GM12878 (cell line): ENCODE measurements at regions not wholly inside any gene's neighbourhood (a gene's known extent, or its start where the extent isn't known, plus 50 kb on each side); places are given as distances from the start of the nearest gene placed in this dataset.

Source experiments
- ATAC-seq: fragments of 200-7000 bp; cut with Tn5 transposase; 3 replicates; pipeline ENCODE4 v1.9.1; 2020; ENCODE audit warnings: mild to moderate bottlenecking, moderate library complexity
- BruUV-seq: library from RNA; stranded (reverse); fragments of 400-500 nt; replicated peaks from 2 replicates; lab custom pipeline; 2021; lab: Mats Ljungman, UMichigan
- CTCF ChIA-PET: fragments of 300-600 bp; sonication (Branson Sonifier 250); formaldehyde crosslinking; extraction: SDS; loops from one replicate; lab custom pipeline; 2021; ENCODE audit warnings: inconsistent platforms; lab: Yijun Ruan, JAX
- POLR2A ChIA-PET: fragments of 350-600 bp; formaldehyde crosslinking; extraction: SDS; loops from one replicate; lab custom pipeline; 2021; ENCODE audit warnings: inconsistent platforms; lab: Charles Lee
- RAD21 ChIA-PET: fragments of 300-600 bp; sonication (Branson Sonifier 250); formaldehyde crosslinking; loops from one replicate; lab custom pipeline; 2023; ENCODE audit warnings: antibody characterized with exemption; ENCODE audit not compliant: unreplicated experiment; lab: Charles Lee
- SMC1A ChIA-PET: fragments of 300-600 bp; sonication (Branson Sonifier 250); formaldehyde crosslinking; loops from one replicate; lab custom pipeline; 2023; ENCODE audit not compliant: unreplicated experiment, uncharacterized antibody; lab: Charles Lee
- DNase-seq: peaks from one replicate; pipeline ENCODE4 v3.0.0-alpha.2; 2011; ENCODE audit warnings: low read depth, low spot score
- FAIRE-seq: peaks from 3 replicates; lab custom pipeline; 2011; peaks lifted over from hg19 to GRCh38; lab: Jason Lieb, UNC
- H2AFZ ChIP-seq: 2 replicates; pipeline ENCODE4 v1.6.0; 2011; ENCODE audit warnings: low read depth, low read length, control low read depth; ENCODE audit not compliant: control insufficient read depth
- H3K27ac ChIP-seq: 2 replicates; pipeline ENCODE4 v1.5.1; 2011; ENCODE audit warnings: control low read depth; ENCODE audit not compliant: control insufficient read depth, insufficient read depth
- H3K27me3 ChIP-seq, 2 experiments: replicated peaks in 1 of 2; 2 replicates each; pipeline versions ENCODE4 v1.6.0 to v1.6.1; 2011; ENCODE audit warnings: low read length in 1 of 2; ENCODE audit not compliant: control insufficient read depth in 2 of 2, insufficient read depth in 2 of 2
- H3K36me3 ChIP-seq, 2 experiments: 2 replicates each; pipeline ENCODE4 v1.5.1; 2011; ENCODE audit warnings: low read length in 1 of 2; ENCODE audit not compliant: control insufficient read depth in 2 of 2, insufficient read depth in 2 of 2
- H3K4me1 ChIP-seq: 2 replicates; pipeline ENCODE4 v1.6.1; 2011; ENCODE audit warnings: mild to moderate bottlenecking, low read length, moderate library complexity, mixed read lengths; ENCODE audit not compliant: control insufficient read depth, insufficient read depth
- H3K4me2 ChIP-seq: 2 replicates; pipeline ENCODE4 v1.6.0; 2011; ENCODE audit warnings: control low read depth; ENCODE audit not compliant: control insufficient read depth, insufficient read depth
- H3K4me3 ChIP-seq: fragments of 200-600 bp; sonication (generic); 2 replicates; pipeline ENCODE4 v1.5.1; 2016
- H3K79me2 ChIP-seq: 2 replicates; pipeline ENCODE4 v1.6.0; 2011; ENCODE audit warnings: low read length; ENCODE audit not compliant: control insufficient read depth, insufficient read depth
- H3K9ac ChIP-seq: 2 replicates; pipeline ENCODE4 v1.8.0; 2011; ENCODE audit warnings: low read length, control low read depth, mixed read lengths; ENCODE audit not compliant: control insufficient read depth, insufficient read depth
- H3K9me3 ChIP-seq: replicated peaks from 3 replicates; pipeline ENCODE4 v1.5.1; 2011; ENCODE audit warnings: mild to moderate bottlenecking, low read length; ENCODE audit not compliant: control insufficient read depth, insufficient read depth
- H4K20me1 ChIP-seq: 2 replicates; pipeline ENCODE4 v1.6.0; 2011; ENCODE audit not compliant: control insufficient read depth, insufficient read depth
- ATF2 ChIP-seq: IDR thresholded peaks from 2 replicates; pipeline ENCODE4 v1.6.1; 2012; ENCODE audit warnings: low read length, inconsistent platforms
- BMI1 ChIP-seq: fragments of 450-650 bp; IDR thresholded peaks from 2 replicates; pipeline ENCODE4 v1.6.1; 2016; ENCODE audit warnings: mild to moderate bottlenecking, moderate library complexity, borderline replicate concordance
- CEBPB ChIP-seq, 2 experiments: fragments of 150-350 bp in 1 of 2; IDR thresholded peaks; 2 replicates each; pipeline ENCODE4 v1.6.1; 2012 to 2014; ENCODE audit warnings: low read depth in 2 of 2, low read length in 2 of 2, borderline replicate concordance in 1 of 2, inconsistent platforms in 1 of 2
- IKZF1 ChIP-seq: fragments of 450-650 bp; conservative IDR thresholded peaks from 2 replicates; pipeline ENCODE4 v1.6.1; 2017; ENCODE audit warnings: antibody characterized with exemption, mild to moderate bottlenecking
- NFYB ChIP-seq: IDR thresholded peaks from 2 replicates; pipeline ENCODE4 v1.6.1; 2011; ENCODE audit warnings: low read depth, mild to moderate bottlenecking, low read length, improper control_type of control experiment, moderate library complexity; ENCODE audit not compliant: insufficient read depth
- POLR2AphosphoS5 ChIP-seq: IDR thresholded peaks from 2 replicates; pipeline ENCODE4 v1.6.1; 2011; ENCODE audit warnings: mild to moderate bottlenecking, low read length, inconsistent platforms
- RUNX3 ChIP-seq: IDR thresholded peaks from 2 replicates; pipeline ENCODE4 v1.6.1; 2012; ENCODE audit warnings: low read length, inconsistent platforms
- SMAD5 ChIP-seq: IDR thresholded peaks from 2 replicates; pipeline ENCODE4 v1.6.1; 2016; ENCODE audit warnings: antibody characterized with exemption, low read depth
- SUPT20H ChIP-seq: IDR thresholded peaks from 2 replicates; pipeline ENCODE4 v1.6.1; 2011; ENCODE audit warnings: low read depth, mild to moderate bottlenecking, low read length, moderate library complexity, borderline replicate concordance; ENCODE audit not compliant: control insufficient read depth
- TARDBP ChIP-seq: IDR thresholded peaks from 2 replicates; pipeline ENCODE4 v1.6.1; 2016; ENCODE audit warnings: borderline replicate concordance
- TBL1XR1 ChIP-seq: IDR thresholded peaks from 2 replicates; pipeline ENCODE4 v1.6.1; 2012; ENCODE audit warnings: low read depth, low read length, improper control_type of control experiment
- ZNF207 ChIP-seq: fragments of 450-650 bp; IDR thresholded peaks from 2 replicates; pipeline ENCODE4 v1.6.1; 2014; ENCODE audit warnings: antibody characterized with exemption, mild to moderate bottlenecking, borderline replicate concordance
- ZNF384 ChIP-seq: IDR thresholded peaks from 2 replicates; pipeline ENCODE4 v1.6.1; 2012; ENCODE audit warnings: low read depth, mild to moderate bottlenecking, low read length, improper control_type of control experiment, borderline replicate concordance
- WGBS: methylation state at CpG from one replicate; pipeline ENCODE4 v1.1.6; 2016; ENCODE audit warnings: low lambda C conversion rate; ENCODE audit not compliant: insufficient replicate concordance, insufficient coverage; ENCODE audit errors: missing lambda C conversion rate; 5-methylcytosine and 5-hydroxymethylcytosine counted together
- in situ Hi-C: fragments of 300-500 bp; cut with MboI; formaldehyde crosslinking; loops from 9 replicates; pipeline ENCODE4 v1.14.3; 2018; ENCODE audit warnings: mixed read lengths
- intact Hi-C: fragments of 100-400 bp; cut with micrococcal nuclease; formaldehyde crosslinking; loops from one replicate; pipeline ENCODE4 v1.14.2; 2022; ENCODE audit not compliant: unreplicated experiment
- TF ChIP-seq, protein P1 (sequence below): IDR thresholded peaks from 2 replicates; pipeline ENCODE4 v1.6.1; 2012; ENCODE audit warnings: mild to moderate bottlenecking, low read depth, low read length
- TF ChIP-seq, protein P2 (sequence below), 3 experiments: IDR thresholded peaks in 2 of 3; conservative IDR thresholded peaks in 1 of 3; 2 replicates each; pipeline ENCODE4 v1.5.1; 2011; ENCODE audit warnings: low read depth in 3 of 3, low read length in 3 of 3, mild to moderate bottlenecking in 3 of 3, control low read depth in 2 of 3, moderate library complexity in 2 of 3, inconsistent platforms in 1 of 3, mixed read lengths in 1 of 3; ENCODE audit not compliant: control insufficient read depth in 2 of 3, insufficient read depth in 1 of 3; ENCODE audit errors: extremely low read depth in 1 of 3
- TF ChIP-seq, protein P3 (sequence below): fragments of 450-650 bp; IDR thresholded peaks from 2 replicates; pipeline ENCODE4 v1.6.1; 2018; ENCODE audit warnings: borderline replicate concordance, mild to moderate bottlenecking; ENCODE audit not compliant: partially characterized antibody

DNA sequence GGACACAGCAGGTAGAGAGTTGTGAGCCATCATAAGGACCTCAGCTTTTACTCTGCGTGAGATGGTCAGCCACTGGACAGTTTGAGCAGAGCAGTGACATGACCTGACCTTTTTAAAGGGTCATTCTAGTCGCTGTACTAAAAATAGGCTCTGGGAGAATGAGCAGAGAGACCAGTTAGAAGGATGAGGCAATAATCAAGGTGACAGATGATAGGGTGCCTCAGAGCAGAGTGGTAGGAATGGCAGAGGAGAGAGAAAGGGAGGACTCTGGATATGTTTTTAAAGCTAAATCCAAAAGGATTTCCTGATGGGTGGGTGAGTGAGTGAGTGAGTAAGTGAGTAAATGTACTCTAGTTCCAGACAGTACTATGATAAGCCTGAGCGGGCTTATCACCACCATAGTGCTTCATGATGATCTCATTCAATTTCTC lies 83.6 kb upstream of the ARHGAP5 start:
- POLR2A ChIA-PET: no interaction called here

More for the DNA sequence above, 83.6 kb upstream of the ARHGAP5 start:
- ChIA-PET CTCF (interaction anchor here (1.4 to 1.6 kb wide), 2 partner anchors 15 to 257 kb away, joined by 3 read pairs; no protein-coding TSS in a partner anchor), RAD21 (no interaction called here)
- ATAC-seq: no peak
- no peak overlapping the region for H2AFZ ChIP-seq
- no peaks in the 10 kb centered on the region for H4K20me1 ChIP-seq
- H3K4me1 ChIP-seq: no peaks in the 10 kb centered on the region
- in situ Hi-C loops: no loop called here
- TF ChIP-seq SUPT20H (no peak), ZNF384 (no peak), TARDBP (no peak), TBL1XR1 (no peak), CEBPB (IDR thresholded peaks at IDR 0.05; ENCODE audit: borderline replicate concordance in 1 of 2, low read depth in 2 of 2, low read length in 2 of 2) (no peak), SMAD5 (no peak), ZNF207 (no peak), RUNX3 (no peak), POLR2AphosphoS5 (no peak), BMI1 (no peak), ATF2 (no peak), IKZF1 (no peak), NFYB (no peak)
- TF ChIP-seq, protein P1, sequence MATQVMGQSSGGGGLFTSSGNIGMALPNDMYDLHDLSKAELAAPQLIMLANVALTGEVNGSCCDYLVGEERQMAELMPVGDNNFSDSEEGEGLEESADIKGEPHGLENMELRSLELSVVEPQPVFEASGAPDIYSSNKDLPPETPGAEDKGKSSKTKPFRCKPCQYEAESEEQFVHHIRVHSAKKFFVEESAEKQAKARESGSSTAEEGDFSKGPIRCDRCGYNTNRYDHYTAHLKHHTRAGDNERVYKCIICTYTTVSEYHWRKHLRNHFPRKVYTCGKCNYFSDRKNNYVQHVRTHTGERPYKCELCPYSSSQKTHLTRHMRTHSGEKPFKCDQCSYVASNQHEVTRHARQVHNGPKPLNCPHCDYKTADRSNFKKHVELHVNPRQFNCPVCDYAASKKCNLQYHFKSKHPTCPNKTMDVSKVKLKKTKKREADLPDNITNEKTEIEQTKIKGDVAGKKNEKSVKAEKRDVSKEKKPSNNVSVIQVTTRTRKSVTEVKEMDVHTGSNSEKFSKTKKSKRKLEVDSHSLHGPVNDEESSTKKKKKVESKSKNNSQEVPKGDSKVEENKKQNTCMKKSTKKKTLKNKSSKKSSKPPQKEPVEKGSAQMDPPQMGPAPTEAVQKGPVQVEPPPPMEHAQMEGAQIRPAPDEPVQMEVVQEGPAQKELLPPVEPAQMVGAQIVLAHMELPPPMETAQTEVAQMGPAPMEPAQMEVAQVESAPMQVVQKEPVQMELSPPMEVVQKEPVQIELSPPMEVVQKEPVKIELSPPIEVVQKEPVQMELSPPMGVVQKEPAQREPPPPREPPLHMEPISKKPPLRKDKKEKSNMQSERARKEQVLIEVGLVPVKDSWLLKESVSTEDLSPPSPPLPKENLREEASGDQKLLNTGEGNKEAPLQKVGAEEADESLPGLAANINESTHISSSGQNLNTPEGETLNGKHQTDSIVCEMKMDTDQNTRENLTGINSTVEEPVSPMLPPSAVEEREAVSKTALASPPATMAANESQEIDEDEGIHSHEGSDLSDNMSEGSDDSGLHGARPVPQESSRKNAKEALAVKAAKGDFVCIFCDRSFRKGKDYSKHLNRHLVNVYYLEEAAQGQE: no peak
- TF ChIP-seq, protein P2, sequence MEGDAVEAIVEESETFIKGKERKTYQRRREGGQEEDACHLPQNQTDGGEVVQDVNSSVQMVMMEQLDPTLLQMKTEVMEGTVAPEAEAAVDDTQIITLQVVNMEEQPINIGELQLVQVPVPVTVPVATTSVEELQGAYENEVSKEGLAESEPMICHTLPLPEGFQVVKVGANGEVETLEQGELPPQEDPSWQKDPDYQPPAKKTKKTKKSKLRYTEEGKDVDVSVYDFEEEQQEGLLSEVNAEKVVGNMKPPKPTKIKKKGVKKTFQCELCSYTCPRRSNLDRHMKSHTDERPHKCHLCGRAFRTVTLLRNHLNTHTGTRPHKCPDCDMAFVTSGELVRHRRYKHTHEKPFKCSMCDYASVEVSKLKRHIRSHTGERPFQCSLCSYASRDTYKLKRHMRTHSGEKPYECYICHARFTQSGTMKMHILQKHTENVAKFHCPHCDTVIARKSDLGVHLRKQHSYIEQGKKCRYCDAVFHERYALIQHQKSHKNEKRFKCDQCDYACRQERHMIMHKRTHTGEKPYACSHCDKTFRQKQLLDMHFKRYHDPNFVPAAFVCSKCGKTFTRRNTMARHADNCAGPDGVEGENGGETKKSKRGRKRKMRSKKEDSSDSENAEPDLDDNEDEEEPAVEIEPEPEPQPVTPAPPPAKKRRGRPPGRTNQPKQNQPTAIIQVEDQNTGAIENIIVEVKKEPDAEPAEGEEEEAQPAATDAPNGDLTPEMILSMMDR (IDR thresholded peaks at IDR 0.05 in 2 of 3, conservative IDR thresholded peaks at IDR 0.05 in 1 of 3; ENCODE audit: control insufficient read depth in 2 of 3, extremely low read depth in 1 of 3, insufficient read depth in 1 of 3, low read depth in 3 of 3, low read length in 3 of 3): no peak
- TF ChIP-seq, protein P3, sequence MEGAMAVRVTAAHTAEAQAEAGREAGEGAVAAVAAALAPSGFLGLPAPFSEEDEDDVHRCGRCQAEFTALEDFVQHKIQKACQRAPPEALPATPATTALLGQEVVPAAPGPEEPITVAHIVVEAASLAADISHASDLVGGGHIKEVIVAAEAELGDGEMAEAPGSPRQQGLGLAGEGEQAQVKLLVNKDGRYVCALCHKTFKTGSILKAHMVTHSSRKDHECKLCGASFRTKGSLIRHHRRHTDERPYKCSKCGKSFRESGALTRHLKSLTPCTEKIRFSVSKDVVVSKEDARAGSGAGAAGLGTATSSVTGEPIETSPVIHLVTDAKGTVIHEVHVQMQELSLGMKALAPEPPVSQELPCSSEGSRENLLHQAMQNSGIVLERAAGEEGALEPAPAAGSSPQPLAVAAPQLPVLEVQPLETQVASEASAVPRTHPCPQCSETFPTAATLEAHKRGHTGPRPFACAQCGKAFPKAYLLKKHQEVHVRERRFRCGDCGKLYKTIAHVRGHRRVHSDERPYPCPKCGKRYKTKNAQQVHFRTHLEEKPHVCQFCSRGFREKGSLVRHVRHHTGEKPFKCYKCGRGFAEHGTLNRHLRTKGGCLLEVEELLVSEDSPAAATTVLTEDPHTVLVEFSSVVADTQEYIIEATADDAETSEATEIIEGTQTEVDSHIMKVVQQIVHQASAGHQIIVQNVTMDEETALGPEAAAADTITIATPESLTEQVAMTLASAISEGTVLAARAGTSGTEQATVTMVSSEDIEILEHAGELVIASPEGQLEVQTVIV: no peak
- TF ChIP-seq, all 136 proteins: peak for 0
- no peaks in the 10 kb centered on the region for H3K79me2 ChIP-seq
- FAIRE-seq: no peak
- SMC1A ChIA-PET: no interaction called here
- intact Hi-C loops: no loop called here
- no TSS peak for BruUV-seq
- no peak overlapping the region for H3K4me2 ChIP-seq
- H3K36me3 ChIP-seq: no peaks in the 10 kb centered on the region
- no peaks in the 10 kb centered on the region for H3K9me3 ChIP-seq
- H3K27ac ChIP-seq: no peak overlapping the region
- DNase-seq: no peak
- no peak overlapping the region for H3K4me3 ChIP-seq
- 9% methylated on average over 3 of the region's 3 CpGs for WGBS
- no peaks in the 10 kb centered on the region for H3K27me3 ChIP-seq
- H3K9ac ChIP-seq: no peak overlapping the region
